ENCODE measurements at regions not wholly inside any gene's neighbourhood (a gene's known extent, or its start where the extent isn't known, plus 50 kb on each side); places are given as distances from the start of the nearest gene placed in this dataset.

DNA sequence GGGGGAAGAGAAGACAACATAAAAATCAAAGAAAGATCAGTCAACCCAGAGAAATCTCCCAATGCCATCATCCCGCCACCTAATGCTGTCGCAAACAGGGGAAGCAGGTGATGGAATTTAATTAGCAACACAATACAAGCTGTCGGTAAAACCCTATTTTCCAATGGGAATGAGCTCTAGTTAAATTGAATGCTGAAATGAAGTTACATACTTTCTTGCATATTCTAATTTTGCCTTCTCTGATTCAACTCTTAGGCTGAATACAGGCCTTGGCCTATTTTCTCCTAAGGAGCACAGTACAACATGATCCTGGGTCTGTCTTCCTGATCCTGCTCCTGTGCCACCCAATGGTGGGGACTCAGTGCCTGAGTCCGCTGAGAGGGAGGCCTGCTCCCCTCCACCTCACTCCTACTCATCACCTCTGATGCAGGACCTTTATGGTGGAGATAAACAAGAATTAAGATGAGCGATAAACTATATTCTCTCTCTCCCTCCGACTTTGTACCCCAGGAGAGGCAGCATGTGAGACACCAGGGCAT lies 238.8 kb downstream of the GXYLT1 start:
- no peak overlapping the region for H3K4me3 ChIP-seq
- DNase-seq (ENCODE audit: low read depth, low spot score) = no peak
- H3K36me3 ChIP-seq (ENCODE audit: insufficient read depth, low read length) = no peaks in the 10 kb centered on the region
- H3K27ac ChIP-seq = no peak overlapping the region
- no peak overlapping the region for H3K9ac ChIP-seq (ENCODE audit: insufficient read length)
- TF ChIP-seq FOXP2 (optimal IDR thresholded peaks at IDR 0.05; ENCODE audit: control extremely low read depth, extremely low read length, insufficient read depth) = no peak
- TF ChIP-seq POLR2AphosphoS5 (IDR thresholded peaks at IDR 0.05; ENCODE audit: borderline replicate concordance, low read depth, low read length) = no peak
- no peak for TF ChIP-seq EZH2 (IDR thresholded peaks at IDR 0.05)
- H3K9me3 ChIP-seq (ENCODE audit: low read depth, low read length) = no peaks in the 10 kb centered on the region

- no peak for TF ChIP-seq POLR2AphosphoS5 (IDR thresholded peaks at IDR 0.05; ENCODE audit: borderline replicate concordance, low read depth, low read length)
- no peak for TF ChIP-seq EZH2 (IDR thresholded peaks at IDR 0.05)
- no peak for TF ChIP-seq FOXP2 (optimal IDR thresholded peaks at IDR 0.05; ENCODE audit: control extremely low read depth, extremely low read length, insufficient read depth)
- no peak overlapping the region for H3K27ac ChIP-seq
- H3K4me3 ChIP-seq = no peak overlapping the region
- no peaks in the 10 kb centered on the region for H3K36me3 ChIP-seq (ENCODE audit: insufficient read depth, low read length)
- no peak for DNase-seq (ENCODE audit: low read depth, low spot score)
- H3K9me3 ChIP-seq (ENCODE audit: low read depth, low read length) = no peaks in the 10 kb centered on the region
- no peak overlapping the region for H3K9ac ChIP-seq (ENCODE audit: insufficient read length)
These were observed 239.5 kb downstream of the GXYLT1 start for GRCh38 chr12:41905073-41905758.

DNA sequence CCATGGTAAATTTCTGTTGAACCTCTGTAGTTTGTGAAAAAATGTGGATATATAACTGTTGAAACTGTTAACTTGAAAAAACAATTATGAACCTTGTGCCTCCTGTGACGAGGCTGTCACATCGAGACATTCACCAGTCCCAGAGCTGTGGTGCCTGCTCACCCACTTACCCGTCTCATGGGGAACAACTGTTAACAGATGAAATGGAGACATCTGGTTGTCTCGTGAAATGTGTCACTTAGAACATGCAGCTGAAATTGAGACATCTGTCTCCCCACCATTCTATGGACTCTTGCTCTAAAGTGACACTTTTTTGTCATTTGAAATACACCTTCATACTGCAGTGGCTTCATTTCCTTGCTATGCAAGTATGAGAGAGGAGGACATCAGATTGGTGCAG lies 240.6 kb downstream of the GXYLT1 start:
- no peak overlapping the region for H3K9ac ChIP-seq (ENCODE audit: insufficient read length)
- H3K36me3 ChIP-seq (ENCODE audit: insufficient read depth, low read length) = no peaks in the 10 kb centered on the region
- no peaks in the 10 kb centered on the region for H3K9me3 ChIP-seq (ENCODE audit: low read depth, low read length)
- H3K4me3 ChIP-seq = no peak overlapping the region
- H3K27ac ChIP-seq = no peak overlapping the region
- no peak for TF ChIP-seq POLR2AphosphoS5 (IDR thresholded peaks at IDR 0.05; ENCODE audit: borderline replicate concordance, low read depth, low read length)
- no peak for DNase-seq (ENCODE audit: low read depth, low spot score)

GRCh38 chr12:41903014-41903708 lies 241.5 kb downstream of the GXYLT1 start:
- no peak overlapping the region for H3K27ac ChIP-seq
- TF ChIP-seq EZH2 (IDR thresholded peaks at IDR 0.05) (no peak), FOXP2 (optimal IDR thresholded peaks at IDR 0.05; ENCODE audit: control extremely low read depth, extremely low read length, insufficient read depth) (no peak), POLR2AphosphoS5 (IDR thresholded peaks at IDR 0.05; ENCODE audit: borderline replicate concordance, low read depth, low read length) (no peak)
- H3K4me3 ChIP-seq = no peak overlapping the region

GRCh38 chr12:41899577-41899976 lies 245.1 kb downstream of the GXYLT1 start:
- H3K4me3 ChIP-seq = no peak overlapping the region
- TF ChIP-seq POLR2AphosphoS5 (IDR thresholded peaks at IDR 0.05; ENCODE audit: borderline replicate concordance, low read depth, low read length) = no peak
- DNase-seq (ENCODE audit: low read depth, low spot score) = no peak
- H3K9me3 ChIP-seq (ENCODE audit: low read depth, low read length) = peaks cover 6% of the 10 kb centered on the region; the same call in 1 of the 2 replicates
- no peak overlapping the region for H3K27ac ChIP-seq
- H3K9ac ChIP-seq (ENCODE audit: insufficient read length) = no peak overlapping the region
- H3K36me3 ChIP-seq (ENCODE audit: insufficient read depth, low read length) = no peaks in the 10 kb centered on the region

More at GRCh38 chr12:41903014-41903708, 241.5 kb downstream of the GXYLT1 start:
- no peak overlapping the region for H3K9ac ChIP-seq (ENCODE audit: insufficient read length)
- H3K9me3 ChIP-seq (ENCODE audit: low read depth, low read length) = 0 out of 2 replicates have a peak, but pooled peaks cover under 1% of the 10 kb centered on the region
- no peaks in the 10 kb centered on the region for H3K36me3 ChIP-seq (ENCODE audit: insufficient read depth, low read length)
- no peak for DNase-seq (ENCODE audit: low read depth, low spot score)

GRCh38 chr12:41897593-41897992 lies 247.1 kb downstream of the GXYLT1 start:
- no peak for TF ChIP-seq POLR2AphosphoS5 (IDR thresholded peaks at IDR 0.05; ENCODE audit: borderline replicate concordance, low read depth, low read length)
- TF ChIP-seq EZH2 (IDR thresholded peaks at IDR 0.05) = no peak
- no peak for TF ChIP-seq FOXP2 (optimal IDR thresholded peaks at IDR 0.05; ENCODE audit: control extremely low read depth, extremely low read length, insufficient read depth)
- DNase-seq (ENCODE audit: low read depth, low spot score) = no peak
- no peaks in the 10 kb centered on the region for H3K36me3 ChIP-seq (ENCODE audit: insufficient read depth, low read length)
- no peak overlapping the region for H3K9ac ChIP-seq (ENCODE audit: insufficient read length)
- no peak overlapping the region for H3K4me3 ChIP-seq
- no peak overlapping the region for H3K27ac ChIP-seq
- H3K9me3 ChIP-seq (ENCODE audit: low read depth, low read length) = peaks cover 6% of the 10 kb centered on the region; the same call in 1 of the 2 replicates

DNA sequence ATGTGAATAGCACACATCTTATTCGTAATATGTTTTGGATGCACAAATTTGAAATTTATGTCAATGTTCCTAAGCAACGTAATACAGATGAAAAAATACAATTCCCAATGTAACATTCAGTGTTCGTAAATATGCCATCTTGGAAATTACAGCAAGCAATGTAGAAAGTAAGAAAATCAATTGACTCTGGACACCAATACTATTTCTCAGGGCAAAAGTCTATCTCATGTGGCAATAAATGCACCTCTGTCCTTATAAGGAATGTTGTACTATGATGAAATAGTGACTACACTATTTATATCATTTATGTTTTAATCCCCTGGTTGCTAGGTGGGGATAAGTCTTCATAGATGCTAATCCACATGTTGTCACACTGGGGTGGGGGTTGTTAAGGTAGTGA lies 251.2 kb downstream of the GXYLT1 start:
- no peaks in the 10 kb centered on the region for H3K36me3 ChIP-seq (ENCODE audit: insufficient read depth, low read length)
- no peak overlapping the region for H3K27ac ChIP-seq
- DNase-seq (ENCODE audit: low read depth, low spot score) = no peak
- no peak overlapping the region for H3K9ac ChIP-seq (ENCODE audit: insufficient read length)
- peaks cover 6% of the 10 kb centered on the region; the same call in 1 of the 2 replicates for H3K9me3 ChIP-seq (ENCODE audit: low read depth, low read length)
- no peak overlapping the region for H3K4me3 ChIP-seq
- TF ChIP-seq EZH2 (IDR thresholded peaks at IDR 0.05) (no peak), POLR2AphosphoS5 (IDR thresholded peaks at IDR 0.05; ENCODE audit: borderline replicate concordance, low read depth, low read length) (no peak), FOXP2 (optimal IDR thresholded peaks at IDR 0.05; ENCODE audit: control extremely low read depth, extremely low read length, insufficient read depth) (no peak)

DNA sequence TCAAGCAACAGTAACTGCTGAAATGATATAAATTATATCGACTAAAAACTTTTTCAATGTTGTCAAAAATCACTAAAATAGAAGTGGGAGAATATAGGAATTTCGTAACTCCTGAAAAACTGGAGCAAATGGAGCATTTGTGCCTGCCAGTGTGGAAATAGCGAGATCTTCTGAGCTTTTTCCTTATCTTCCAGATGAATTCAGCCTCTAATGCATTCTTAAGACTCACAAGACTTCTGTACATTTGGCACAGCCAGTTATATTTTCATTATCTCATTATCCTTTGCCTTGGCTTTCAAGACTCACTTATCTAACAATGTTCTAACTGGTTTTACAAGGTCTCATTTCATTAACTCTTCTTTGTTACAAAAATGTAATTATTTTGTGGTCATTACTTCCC lies 252.4 kb downstream of the GXYLT1 start:
- no peak for DNase-seq (ENCODE audit: low read depth, low spot score)
- H3K36me3 ChIP-seq (ENCODE audit: insufficient read depth, low read length) = no peaks in the 10 kb centered on the region
- no peak overlapping the region for H3K27ac ChIP-seq
- H3K9me3 ChIP-seq (ENCODE audit: low read depth, low read length) = no peaks in the 10 kb centered on the region
- H3K9ac ChIP-seq (ENCODE audit: insufficient read length) = no peak overlapping the region
- TF ChIP-seq EZH2 (IDR thresholded peaks at IDR 0.05) (no peak), FOXP2 (optimal IDR thresholded peaks at IDR 0.05; ENCODE audit: control extremely low read depth, extremely low read length, insufficient read depth) (no peak), POLR2AphosphoS5 (IDR thresholded peaks at IDR 0.05; ENCODE audit: borderline replicate concordance, low read depth, low read length) (no peak)
- H3K4me3 ChIP-seq = no peak overlapping the region

Measured in SK-N-MC (cell line).